ENCODE measurements at regions not wholly inside any gene's neighbourhood (a gene's known extent, or its start where the extent isn't known, plus 50 kb on each side); places are given as distances from the start of the nearest gene placed in this dataset.

- Histone ChIP-seq H3K4me1 (ENCODE audit: control insufficient read depth in 2 of 2, insufficient read depth in 1 of 2, low read depth in 1 of 2, low read length in 2 of 2) (peaks cover 0 to 7% of the 10 kb centered on the region in 2 donors), H3K36me3 (replicated peaks in 1 of 2; ENCODE audit: control insufficient read depth in 2 of 2, insufficient read depth in 2 of 2, low read length in 2 of 2) (no peaks in the 10 kb centered on the region), H2BK12ac (ENCODE audit: low read length) (no peak overlapping the region), H2BK15ac (ENCODE audit: low read length) (no peak overlapping the region), H2AFZ (ENCODE audit: low read length) (no peak overlapping the region), H4K8ac (ENCODE audit: low read depth, low read length) (no peak overlapping the region), H3K9me3 (replicated peaks in 1 of 2; ENCODE audit: control insufficient read depth in 2 of 2, insufficient read depth in 1 of 2, low read depth in 1 of 2, low read length in 2 of 2) (no peaks in the 10 kb centered on the region), H3K4me3 (ENCODE audit: low read length in 2 of 2) (no peak overlapping the region), H3K4me2 (ENCODE audit: insufficient read depth, low read length, poor library complexity, severe bottlenecking) (no peak overlapping the region), H3K9ac (ENCODE audit: low read depth, low read length, poor library complexity) (no peak overlapping the region), H2BK5ac (ENCODE audit: low read length) (no peak overlapping the region), H3K4ac (ENCODE audit: low read length) (no peak overlapping the region), H2AK5ac (ENCODE audit: low read depth, low read length) (no peak overlapping the region), H3K27me3 (ENCODE audit: control insufficient read depth in 3 of 3, insufficient read depth in 3 of 3, low read depth in 1 of 3, low read length in 3 of 3) (no peaks in the 10 kb centered on the region), H3K18ac (ENCODE audit: low read length) (no peak overlapping the region), H3K27ac (replicated peaks; ENCODE audit: low read length) (no peak overlapping the region), H2BK120ac (ENCODE audit: low read depth, low read length) (no peak overlapping the region), H4K91ac (ENCODE audit: low read depth, low read length, poor library complexity) (no peak overlapping the region), H3K14ac (ENCODE audit: low read length) (no peak overlapping the region), H3K79me1 (ENCODE audit: low read depth, low read length) (no peaks in the 10 kb centered on the region), H3K23ac (ENCODE audit: low read depth, low read length, poor library complexity) (no peak overlapping the region)
- 100% methylated on average over 1 to 2 of the region's 4 CpGs for WGBS, 2 donors (ENCODE audit: extremely low coverage in 2 of 2, insufficient read length in 2 of 2, insufficient replicate concordance in 1 of 2)
- DNase-seq (ENCODE audit: low spot score): no peak
Measured at GRCh38 chr2:22513563-22513962, 871.4 kb upstream of the KLHL29 start.

- H2AFZ ChIP-seq (ENCODE audit: low read length): no peak overlapping the region
- H3K4me3 ChIP-seq (ENCODE audit: low read length in 2 of 2): no peak overlapping the region
- H3K79me1 ChIP-seq (ENCODE audit: low read depth, low read length): no peaks in the 10 kb centered on the region
- no peak overlapping the region for H3K23ac ChIP-seq (ENCODE audit: low read depth, low read length, poor library complexity)
- WGBS, 2 donors (ENCODE audit: extremely low coverage in 2 of 2, insufficient read length in 2 of 2, insufficient replicate concordance in 1 of 2): no CpG with 5 or more reads among the region's 1 CpG
- no peak overlapping the region for H2BK15ac ChIP-seq (ENCODE audit: low read length)
- H2BK5ac ChIP-seq (ENCODE audit: low read length): no peak overlapping the region
- H3K18ac ChIP-seq (ENCODE audit: low read length): no peak overlapping the region
- no peak overlapping the region for H3K4me2 ChIP-seq (ENCODE audit: insufficient read depth, low read length, poor library complexity, severe bottlenecking)
- no peaks in the 10 kb centered on the region for H3K9me3 ChIP-seq (replicated peaks in 1 of 2; ENCODE audit: control insufficient read depth in 2 of 2, insufficient read depth in 1 of 2, low read depth in 1 of 2, low read length in 2 of 2)
- H3K14ac ChIP-seq (ENCODE audit: low read length): no peak overlapping the region
- no peaks in the 10 kb centered on the region for H3K36me3 ChIP-seq (replicated peaks in 1 of 2; ENCODE audit: control insufficient read depth in 2 of 2, insufficient read depth in 2 of 2, low read length in 2 of 2)
- no peak overlapping the region for H2BK120ac ChIP-seq (ENCODE audit: low read depth, low read length)
- no peak overlapping the region for H3K9ac ChIP-seq (ENCODE audit: low read depth, low read length, poor library complexity)
- H3K27me3 ChIP-seq (ENCODE audit: control insufficient read depth in 3 of 3, insufficient read depth in 3 of 3, low read depth in 1 of 3, low read length in 3 of 3): no peaks in the 10 kb centered on the region
- H2BK12ac ChIP-seq (ENCODE audit: low read length): no peak overlapping the region
- H4K91ac ChIP-seq (ENCODE audit: low read depth, low read length, poor library complexity): no peak overlapping the region
- no peaks in the 10 kb centered on the region for H3K4me1 ChIP-seq (ENCODE audit: control insufficient read depth in 2 of 2, insufficient read depth in 1 of 2, low read depth in 1 of 2, low read length in 2 of 2)
- H4K8ac ChIP-seq (ENCODE audit: low read depth, low read length): no peak overlapping the region
- DNase-seq (ENCODE audit: low spot score): no peak
- no peak overlapping the region for H2AK5ac ChIP-seq (ENCODE audit: low read depth, low read length)
- no peak overlapping the region for H3K4ac ChIP-seq (ENCODE audit: low read length)
- H3K27ac ChIP-seq (replicated peaks; ENCODE audit: low read length): no peak overlapping the region
Measured at GRCh38 chr2:22517141-22517540, 867.8 kb upstream of the KLHL29 start.

- Histone ChIP-seq H3K27ac (replicated peaks; ENCODE audit: low read length) (no peak overlapping the region), H3K4me2 (ENCODE audit: insufficient read depth, low read length, poor library complexity, severe bottlenecking) (no peak overlapping the region), H3K23ac (ENCODE audit: low read depth, low read length, poor library complexity) (no peak overlapping the region), H3K36me3 (replicated peaks in 1 of 2; ENCODE audit: control insufficient read depth in 2 of 2, insufficient read depth in 2 of 2, low read length in 2 of 2) (no peaks in the 10 kb centered on the region), H3K9me3 (replicated peaks in 1 of 2; ENCODE audit: control insufficient read depth in 2 of 2, insufficient read depth in 1 of 2, low read depth in 1 of 2, low read length in 2 of 2) (no peaks in the 10 kb centered on the region), H4K91ac (ENCODE audit: low read depth, low read length, poor library complexity) (no peak overlapping the region), H3K18ac (ENCODE audit: low read length) (no peak overlapping the region), H2AK5ac (ENCODE audit: low read depth, low read length) (no peak overlapping the region), H3K4me3 (ENCODE audit: low read length in 2 of 2) (no peak overlapping the region), H3K4me1 (ENCODE audit: control insufficient read depth in 2 of 2, insufficient read depth in 1 of 2, low read depth in 1 of 2, low read length in 2 of 2) (no peaks in the 10 kb centered on the region), H3K4ac (ENCODE audit: low read length) (no peak overlapping the region), H4K8ac (ENCODE audit: low read depth, low read length) (no peak overlapping the region), H3K14ac (ENCODE audit: low read length) (no peak overlapping the region), H2AFZ (ENCODE audit: low read length) (no peak overlapping the region), H2BK5ac (ENCODE audit: low read length) (no peak overlapping the region), H2BK12ac (ENCODE audit: low read length) (no peak overlapping the region), H2BK15ac (ENCODE audit: low read length) (no peak overlapping the region), H3K79me1 (ENCODE audit: low read depth, low read length) (no peaks in the 10 kb centered on the region), H3K9ac (ENCODE audit: low read depth, low read length, poor library complexity) (no peak overlapping the region), H2BK120ac (ENCODE audit: low read depth, low read length) (no peak overlapping the region), H3K27me3 (ENCODE audit: control insufficient read depth in 3 of 3, insufficient read depth in 3 of 3, low read depth in 1 of 3, low read length in 3 of 3) (no peaks in the 10 kb centered on the region)
- DNase-seq (ENCODE audit: low spot score): no peak
Measured at GRCh38 chr2:22518641-22519040, 866.3 kb upstream of the KLHL29 start.

- Histone ChIP-seq H3K4me1 (ENCODE audit: control insufficient read depth in 2 of 2, insufficient read depth in 1 of 2, low read depth in 1 of 2, low read length in 2 of 2) (no peaks in the 10 kb centered on the region), H2BK120ac (ENCODE audit: low read depth, low read length) (no peak overlapping the region), H3K4ac (ENCODE audit: low read length) (no peak overlapping the region), H3K9me3 (replicated peaks in 1 of 2; ENCODE audit: control insufficient read depth in 2 of 2, insufficient read depth in 1 of 2, low read depth in 1 of 2, low read length in 2 of 2) (no peaks in the 10 kb centered on the region), H3K27me3 (ENCODE audit: control insufficient read depth in 3 of 3, insufficient read depth in 3 of 3, low read depth in 1 of 3, low read length in 3 of 3) (no peaks in the 10 kb centered on the region), H3K4me3 (ENCODE audit: low read length in 2 of 2) (no peak overlapping the region), H3K14ac (ENCODE audit: low read length) (no peak overlapping the region), H3K23ac (ENCODE audit: low read depth, low read length, poor library complexity) (no peak overlapping the region), H2BK15ac (ENCODE audit: low read length) (no peak overlapping the region), H4K91ac (ENCODE audit: low read depth, low read length, poor library complexity) (no peak overlapping the region), H3K27ac (replicated peaks; ENCODE audit: low read length) (no peak overlapping the region), H4K8ac (ENCODE audit: low read depth, low read length) (no peak overlapping the region), H2AFZ (ENCODE audit: low read length) (no peak overlapping the region), H3K18ac (ENCODE audit: low read length) (no peak overlapping the region), H2AK5ac (ENCODE audit: low read depth, low read length) (no peak overlapping the region), H3K36me3 (replicated peaks in 1 of 2; ENCODE audit: control insufficient read depth in 2 of 2, insufficient read depth in 2 of 2, low read length in 2 of 2) (no peaks in the 10 kb centered on the region), H3K79me1 (ENCODE audit: low read depth, low read length) (no peaks in the 10 kb centered on the region), H2BK12ac (ENCODE audit: low read length) (no peak overlapping the region), H2BK5ac (ENCODE audit: low read length) (no peak overlapping the region), H3K4me2 (ENCODE audit: insufficient read depth, low read length, poor library complexity, severe bottlenecking) (no peak overlapping the region), H3K9ac (ENCODE audit: low read depth, low read length, poor library complexity) (no peak overlapping the region)
- no CpG with 5 or more reads among the region's 8 CpGs for WGBS, 2 donors (ENCODE audit: extremely low coverage in 2 of 2, insufficient read length in 2 of 2, insufficient replicate concordance in 1 of 2)
- no peak for DNase-seq (ENCODE audit: low spot score)
Measured at GRCh38 chr2:22520369-22521288, 864.4 kb upstream of the KLHL29 start.
